ENCODE measurements at regions not wholly inside any gene's neighbourhood (a gene's known extent, or its start where the extent isn't known, plus 50 kb on each side); places are given as distances from the start of the nearest gene placed in this dataset.

GRCh38 chr6:91976797-91977196, 1389.9 kb upstream of the MAP3K7 start:
- TF ChIP-seq SUZ12 (IDR thresholded peaks at IDR 0.05; ENCODE audit: extremely low read depth, insufficient read depth, insufficient read length) (no peak), ZNF274 (IDR thresholded peaks at IDR 0.05; ENCODE audit: low read depth, low read length) (no peak), YY1 (IDR thresholded peaks at IDR 0.05; ENCODE audit: insufficient read depth, insufficient read length) (no peak)
